ENCODE measurements at regions not wholly inside any gene's neighbourhood (a gene's known extent, or its start where the extent isn't known, plus 50 kb on each side); places are given as distances from the start of the nearest gene placed in this dataset.

GRCh38 chr3:18007980-18008379, 265.5 kb upstream of the TBC1D5 start:
- no peak for DNase-seq (ENCODE audit: low read depth in 2 of 3, low spot score in 1 of 3)

- DNase-seq (ENCODE audit: low read depth in 2 of 3, low spot score in 1 of 3) = no peak
Measured at GRCh38 chr3:17995769-17996168, 253.3 kb upstream of the TBC1D5 start.

DNA sequence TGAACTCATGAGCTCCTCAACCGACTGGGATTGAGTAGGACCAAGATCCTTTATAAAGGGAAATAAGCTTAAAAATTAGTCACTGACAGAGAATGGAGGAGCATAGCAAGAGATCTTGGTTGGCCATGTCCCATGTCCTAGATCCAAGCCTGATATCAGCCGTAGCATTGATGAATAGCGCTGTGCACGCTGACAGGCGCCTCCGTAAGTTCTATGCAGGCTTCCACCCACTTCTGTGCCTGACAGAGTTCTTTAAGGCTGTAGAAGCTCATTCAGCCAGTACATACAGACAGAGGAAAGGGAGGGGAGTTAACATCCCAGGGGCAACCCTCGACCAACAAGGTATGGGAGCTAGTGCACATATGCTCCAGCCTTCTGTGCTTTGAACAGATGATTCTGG, 251.7 kb upstream of the TBC1D5 start:
- no peak for DNase-seq (ENCODE audit: low read depth in 2 of 3, low spot score in 1 of 3)

DNA sequence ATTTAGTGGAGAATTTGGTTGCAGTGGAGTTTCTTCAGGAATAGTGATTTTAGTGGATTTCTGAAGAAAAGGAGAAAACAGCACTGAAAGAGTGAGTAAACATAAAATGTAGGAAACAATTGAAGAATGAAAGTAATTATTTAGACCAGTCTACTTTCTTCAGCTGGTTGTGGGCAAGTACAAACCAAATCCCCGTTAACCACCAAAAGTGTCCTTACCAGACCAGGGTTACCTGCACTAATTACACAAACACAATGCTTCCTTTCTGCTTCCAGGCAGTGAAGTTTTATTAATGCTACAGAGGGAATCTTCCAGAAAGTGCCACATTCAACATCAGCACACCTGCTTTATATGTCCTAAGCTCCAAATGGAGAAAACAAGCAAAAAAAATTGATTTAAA, 248.0 kb upstream of the TBC1D5 start:
- no peak for DNase-seq (ENCODE audit: low read depth in 2 of 3, low spot score in 1 of 3)

- DNase-seq (ENCODE audit: low read depth in 2 of 3, low spot score in 1 of 3) = no peak
Measured at GRCh38 chr3:17986348-17986816, 244.0 kb upstream of the TBC1D5 start.

DNA sequence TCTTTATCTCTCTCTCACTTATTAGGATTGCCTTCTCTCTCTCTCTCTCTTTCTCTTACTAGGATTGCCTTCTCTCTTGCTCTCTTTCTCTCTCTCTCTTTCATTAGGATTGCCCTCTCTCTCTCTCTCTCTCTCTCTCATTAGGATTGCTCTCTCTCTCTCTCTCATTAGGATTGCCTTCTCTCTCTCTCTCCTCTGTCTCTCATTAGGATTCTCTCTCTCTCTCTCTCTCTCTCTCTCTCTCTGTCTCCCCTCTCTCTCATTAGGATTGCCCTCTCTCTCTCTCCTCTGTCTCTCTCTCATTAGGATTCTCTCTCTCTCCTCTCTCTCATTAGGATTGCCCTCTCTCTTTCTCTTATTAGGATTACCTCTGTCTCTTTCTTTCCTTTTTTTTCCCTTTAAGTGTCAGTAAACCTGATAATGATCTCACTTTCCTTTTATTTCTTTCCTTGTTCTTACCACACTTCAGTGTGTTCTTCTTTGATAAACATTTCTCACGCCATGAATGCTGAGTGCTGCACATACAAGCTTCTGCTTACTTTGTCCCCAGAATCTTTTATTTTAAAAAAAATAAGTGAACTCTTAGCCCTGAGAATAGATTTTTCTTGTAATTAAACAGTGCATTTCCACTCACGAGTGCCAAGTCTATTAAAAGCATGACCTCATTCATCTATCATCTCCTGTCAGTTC, 243.4 kb upstream of the TBC1D5 start:
- DNase-seq (ENCODE audit: low read depth in 2 of 3, low spot score in 1 of 3) = no peak

GRCh38 chr3:17983106-17983505, 240.7 kb upstream of the TBC1D5 start:
- DNase-seq (ENCODE audit: low read depth in 2 of 3, low spot score in 1 of 3) = no peak

GRCh38 chr3:17982211-17982880, 239.9 kb upstream of the TBC1D5 start:
- DNase-seq (ENCODE audit: low read depth in 2 of 3, low spot score in 1 of 3) = no peak

- no peak for DNase-seq (ENCODE audit: low read depth in 2 of 3, low spot score in 1 of 3)
Measured at GRCh38 chr3:17980863-17981262, 238.4 kb upstream of the TBC1D5 start.

GRCh38 chr3:17979911-17980310, 237.5 kb upstream of the TBC1D5 start:
- DNase-seq (ENCODE audit: low read depth in 2 of 3, low spot score in 1 of 3) = no peak

- DNase-seq (ENCODE audit: low read depth in 2 of 3, low spot score in 1 of 3) = no peak
Measured at GRCh38 chr3:17979252-17979651, 236.8 kb upstream of the TBC1D5 start.

DNA sequence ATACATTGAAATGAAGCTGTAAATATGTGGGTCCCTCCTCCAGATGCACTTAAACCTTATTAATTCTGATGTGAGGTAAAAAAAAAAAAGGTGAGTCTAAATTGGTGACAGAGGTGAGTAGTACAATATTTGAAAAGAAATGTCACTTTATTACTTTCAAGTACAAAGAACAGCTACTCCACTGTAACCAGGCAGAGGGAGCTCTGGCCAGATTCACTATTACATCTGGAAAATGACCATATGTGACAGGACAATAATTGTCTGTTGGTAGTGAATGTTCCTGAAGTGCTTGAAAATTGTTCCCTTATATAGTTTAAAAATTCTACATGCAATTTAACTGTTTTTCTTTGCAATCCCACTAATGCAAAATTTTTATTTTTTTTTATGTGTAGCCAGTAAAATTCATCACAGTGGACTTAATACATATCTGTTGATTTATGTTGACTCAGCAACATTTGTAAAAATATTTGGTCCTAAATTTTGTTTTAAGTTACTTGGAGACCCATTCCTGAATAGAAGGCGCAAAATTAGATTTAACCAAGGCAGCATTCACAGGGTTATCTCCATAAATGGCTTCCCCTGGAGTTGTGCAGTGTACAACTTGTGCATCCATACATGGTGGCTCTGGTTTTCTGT, 231.9 kb upstream of the TBC1D5 start:
- no peak for DNase-seq (ENCODE audit: low read depth in 2 of 3, low spot score in 1 of 3)

- DNase-seq (ENCODE audit: low read depth in 2 of 3, low spot score in 1 of 3) = no peak
Measured at GRCh38 chr3:17972959-17973906, 230.8 kb upstream of the TBC1D5 start.

- no peak for DNase-seq (ENCODE audit: low read depth in 2 of 3, low spot score in 1 of 3)
Measured at GRCh38 chr3:17972476-17972875, 230.0 kb upstream of the TBC1D5 start.

GRCh38 chr3:17972030-17972429, 229.6 kb upstream of the TBC1D5 start:
- DNase-seq (ENCODE audit: low read depth in 2 of 3, low spot score in 1 of 3) = no peak

DNA sequence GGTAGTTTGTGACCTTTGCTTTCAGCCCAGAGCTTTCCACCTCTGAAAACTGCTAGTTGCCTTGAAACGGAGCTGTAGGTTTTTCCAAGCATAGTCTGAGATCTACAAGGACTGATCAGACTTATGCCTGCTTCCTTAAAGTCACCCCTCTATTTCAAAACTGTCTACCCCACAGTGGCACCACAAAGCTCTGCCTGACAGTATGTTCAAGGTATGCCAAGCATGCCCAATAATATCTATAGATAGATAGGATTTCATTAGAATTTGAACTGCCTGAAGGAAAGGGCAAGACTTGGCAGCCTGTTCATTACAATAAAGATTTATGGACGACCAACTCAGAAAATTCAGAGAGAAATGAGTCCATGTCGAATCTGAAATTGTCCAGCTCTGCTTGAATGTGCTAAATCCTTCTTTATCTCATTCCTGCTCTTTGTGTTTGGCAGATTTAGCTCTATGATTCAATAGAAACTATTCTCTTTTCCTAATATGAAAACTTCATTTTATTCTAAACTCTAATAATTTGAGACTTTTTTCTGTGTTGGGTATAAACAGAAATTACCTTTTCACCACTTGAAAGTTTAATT, 227.6 kb upstream of the TBC1D5 start:
- DNase-seq (ENCODE audit: low read depth in 2 of 3, low spot score in 1 of 3) = no peak

DNA sequence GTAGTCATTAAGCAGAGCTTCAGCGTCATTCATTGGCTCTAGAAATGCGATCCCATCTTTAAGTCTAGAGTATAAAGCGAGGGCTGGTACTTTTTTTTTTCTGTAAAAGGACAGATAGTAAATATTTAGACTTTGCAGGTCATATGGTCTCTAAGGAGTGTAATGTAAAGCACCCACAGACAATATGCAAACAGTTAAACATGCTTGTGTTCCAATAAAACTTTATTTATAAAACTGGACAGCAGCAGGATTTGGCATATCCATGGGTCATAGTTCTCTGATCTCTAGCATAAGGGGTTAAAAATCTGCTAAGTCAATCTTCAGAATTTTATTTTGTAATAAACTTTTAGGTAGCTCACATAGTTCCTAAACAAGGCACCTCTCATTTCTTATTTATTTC, 226.8 kb upstream of the TBC1D5 start:
- DNase-seq (ENCODE audit: low read depth in 2 of 3, low spot score in 1 of 3) = no peak

DNA sequence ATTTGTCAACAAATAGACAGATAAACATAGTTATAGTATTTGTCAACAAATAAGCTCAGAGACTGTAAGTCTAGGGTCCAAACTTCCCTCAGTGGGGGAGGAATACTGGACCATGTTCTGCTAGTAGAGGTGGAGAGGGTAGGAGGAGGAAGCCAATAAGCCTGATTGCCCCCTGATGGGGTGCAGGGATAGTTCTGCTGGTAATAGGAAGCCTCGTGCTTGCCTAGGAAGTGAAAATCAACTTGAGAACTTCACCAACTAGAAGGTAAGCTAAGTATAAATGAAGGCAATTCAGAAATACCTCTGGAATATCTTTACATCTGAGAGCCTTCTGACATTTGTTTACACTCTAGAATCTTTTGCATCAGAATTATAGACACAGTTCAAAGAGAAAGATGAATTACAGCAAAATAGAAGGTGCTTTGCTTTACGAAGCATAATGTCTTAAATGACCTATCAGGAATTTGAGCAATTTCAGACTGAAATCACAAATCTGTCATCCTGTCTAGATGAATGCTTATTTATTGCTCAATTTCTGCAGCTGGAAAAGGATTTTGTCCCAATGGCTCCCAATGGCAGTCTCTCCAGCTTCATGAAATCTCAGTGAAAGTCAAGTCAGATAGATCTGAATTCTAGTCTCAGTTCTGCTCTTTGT, 225.6 kb upstream of the TBC1D5 start:
- no peak for DNase-seq (ENCODE audit: low read depth in 2 of 3, low spot score in 1 of 3)

- no peak for DNase-seq (ENCODE audit: low read depth in 2 of 3, low spot score in 1 of 3)
Measured at GRCh38 chr3:17967111-17967510, 224.7 kb upstream of the TBC1D5 start.

GRCh38 chr3:17965331-17965730, 222.9 kb upstream of the TBC1D5 start:
- DNase-seq (ENCODE audit: low read depth in 2 of 3, low spot score in 1 of 3) = no peak
